ENCODE measurements at regions not wholly inside any gene's neighbourhood (a gene's known extent, or its start where the extent isn't known, plus 50 kb on each side); places are given as distances from the start of the nearest gene placed in this dataset.

GRCh38 chr19:30123119-30123518 lies 181.1 kb downstream of the URI1 start:
- no peak for DNase-seq

GRCh38 chr19:30123611-30124010 lies 181.6 kb downstream of the URI1 start:
- no peak for DNase-seq

GRCh38 chr19:30128211-30128610 lies 186.2 kb downstream of the URI1 start:
- no peak for DNase-seq

DNA sequence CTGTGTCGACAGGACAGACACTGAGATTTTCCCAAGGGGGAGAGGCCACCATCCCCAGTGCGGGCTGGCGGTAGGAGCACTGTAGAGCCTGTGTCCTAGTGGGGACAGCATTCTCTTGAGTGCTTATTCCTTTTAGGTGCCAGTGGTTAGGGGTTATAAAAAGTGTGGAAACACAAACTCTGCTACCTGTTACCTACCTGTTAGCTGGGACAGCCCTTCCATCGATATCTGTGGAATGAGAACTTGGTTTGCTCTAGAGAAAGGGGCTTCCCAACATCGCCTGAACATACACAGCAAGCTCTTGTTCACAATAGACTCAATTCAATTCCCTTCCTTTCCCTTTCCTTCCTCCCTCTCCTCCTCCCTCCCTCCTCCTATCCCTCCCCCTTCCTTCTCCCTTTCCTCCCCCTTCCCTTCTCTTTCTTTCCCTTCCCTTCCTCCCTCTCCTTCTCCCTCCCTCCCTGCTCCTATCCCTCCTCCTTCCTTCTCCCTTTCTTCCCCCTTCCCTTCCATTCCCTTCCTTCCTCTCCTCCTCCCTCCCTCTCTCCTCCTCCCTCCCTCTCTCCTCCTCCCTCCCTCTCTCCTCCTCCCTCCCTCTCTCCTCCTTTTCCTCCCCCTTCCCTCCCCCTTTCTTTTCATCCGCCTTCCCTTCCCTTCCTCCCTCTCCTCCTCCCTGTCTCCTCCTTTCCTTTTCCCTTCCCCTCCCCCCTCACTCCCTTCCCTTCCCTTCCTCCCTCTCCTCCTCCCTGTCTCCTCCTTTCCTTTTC lies 188.5 kb downstream of the URI1 start:
- no peak for DNase-seq

DNA sequence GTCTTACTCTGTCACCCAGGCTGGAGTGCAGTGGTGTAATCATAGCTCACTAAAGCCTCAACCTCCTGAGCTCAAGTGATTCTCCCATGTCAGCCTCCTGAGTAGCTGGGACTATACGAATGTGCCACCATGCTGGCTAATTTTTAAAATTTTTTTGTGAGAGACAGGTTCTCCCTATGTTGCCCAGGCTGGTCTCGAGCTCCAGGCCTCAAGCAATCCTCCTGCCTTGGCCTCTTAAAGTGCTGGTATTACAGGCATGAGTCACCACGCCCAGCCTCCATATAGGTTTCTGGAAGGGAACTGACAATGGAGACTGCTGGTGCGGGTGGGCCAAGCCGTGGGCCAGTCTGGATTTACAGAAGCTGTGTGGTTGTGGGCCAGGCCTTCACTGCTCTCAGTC lies 189.2 kb downstream of the URI1 start:
- no peak for DNase-seq

GRCh38 chr19:30131722-30132291 lies 189.8 kb downstream of the URI1 start:
- DNase-seq, result no peak

- DNase-seq, result no peak
Observed at GRCh38 chr19:30132343-30133075, 190.5 kb downstream of the URI1 start.

- no peak for DNase-seq
Observed at GRCh38 chr19:30133803-30134202, 191.8 kb downstream of the URI1 start.

GRCh38 chr19:30135093-30135757 lies 193.2 kb downstream of the URI1 start:
- no peak for DNase-seq

- DNase-seq, result no peak
Observed at GRCh38 chr19:30135797-30136196, 193.8 kb downstream of the URI1 start.

DNA sequence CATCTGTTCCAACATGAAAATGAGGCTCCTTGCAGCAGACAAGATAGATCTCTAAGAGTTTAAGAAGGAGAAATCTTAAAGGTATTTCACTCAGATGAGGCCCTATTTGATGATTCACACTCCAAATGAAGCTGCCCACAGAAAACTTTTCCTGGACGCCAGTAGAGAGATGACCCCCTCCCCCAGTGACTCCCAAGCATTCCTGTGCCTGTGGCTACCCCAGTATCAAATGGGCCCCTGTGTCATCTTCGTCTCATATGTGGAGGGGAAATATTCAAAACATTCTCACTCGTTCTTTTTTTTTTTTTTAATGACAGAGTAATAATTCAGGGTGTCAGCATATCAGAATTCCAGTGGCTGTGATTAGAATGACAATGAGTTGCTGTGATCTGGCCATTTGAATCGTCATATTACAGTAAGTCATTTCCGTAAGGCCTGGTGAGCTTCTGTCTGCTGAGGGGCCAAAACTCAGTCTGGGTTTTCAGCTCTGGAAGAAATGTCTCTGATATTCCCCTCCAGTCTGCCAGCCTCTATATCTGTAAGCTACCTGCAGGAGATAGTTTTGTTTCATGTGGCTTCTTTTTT lies 194.7 kb downstream of the URI1 start:
- DNase-seq, result no peak

GRCh38 chr19:30137747-30138146 lies 195.7 kb downstream of the URI1 start:
- DNase-seq, result no peak

DNA sequence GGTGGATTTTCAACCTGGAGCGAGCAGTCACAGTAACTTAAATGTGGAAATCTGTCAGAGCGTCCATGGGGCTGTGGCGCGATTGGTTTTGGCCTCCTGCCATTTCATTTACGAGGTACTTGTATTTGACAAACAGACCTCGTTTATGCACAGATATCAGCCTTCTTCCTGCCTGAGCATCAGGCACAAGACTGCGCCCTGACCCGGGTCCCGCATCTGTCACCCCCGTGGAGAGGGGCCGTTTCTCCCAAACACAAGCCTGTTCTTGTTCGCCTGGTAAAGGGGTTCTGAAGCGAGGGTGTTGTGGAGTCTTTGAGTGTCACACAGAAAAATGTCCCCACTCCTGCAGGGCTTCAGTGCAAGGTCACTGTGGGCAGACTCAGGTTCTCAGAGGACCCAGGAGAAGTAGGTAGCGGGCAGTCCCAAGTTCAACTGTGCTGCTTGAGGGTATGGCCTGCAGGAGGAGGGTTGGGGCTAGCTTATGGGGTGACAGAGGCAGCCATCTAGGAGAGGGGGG lies 202.3 kb downstream of the URI1 start:
- no peak for DNase-seq

DNA sequence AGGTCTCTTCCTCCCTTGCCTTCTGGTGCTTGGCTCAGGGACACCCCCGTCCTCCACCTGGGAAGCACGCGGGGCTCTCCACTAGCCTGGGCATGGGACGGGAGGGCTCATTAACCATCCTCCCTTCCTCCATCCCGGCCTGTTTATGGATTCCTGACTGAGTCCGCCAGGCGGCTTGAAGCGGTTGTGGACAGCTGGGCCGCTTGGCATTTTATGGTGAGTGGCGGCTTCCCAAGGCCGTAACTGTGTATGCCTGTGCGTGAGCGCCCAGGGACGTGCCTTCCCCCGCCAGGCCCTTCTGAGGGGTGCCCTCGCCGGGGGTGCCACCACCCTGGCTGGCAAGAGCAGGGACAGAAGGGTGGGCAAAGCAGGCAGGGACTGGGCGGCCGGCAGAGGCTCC lies 202.8 kb downstream of the URI1 start:
- no peak for DNase-seq

DNA sequence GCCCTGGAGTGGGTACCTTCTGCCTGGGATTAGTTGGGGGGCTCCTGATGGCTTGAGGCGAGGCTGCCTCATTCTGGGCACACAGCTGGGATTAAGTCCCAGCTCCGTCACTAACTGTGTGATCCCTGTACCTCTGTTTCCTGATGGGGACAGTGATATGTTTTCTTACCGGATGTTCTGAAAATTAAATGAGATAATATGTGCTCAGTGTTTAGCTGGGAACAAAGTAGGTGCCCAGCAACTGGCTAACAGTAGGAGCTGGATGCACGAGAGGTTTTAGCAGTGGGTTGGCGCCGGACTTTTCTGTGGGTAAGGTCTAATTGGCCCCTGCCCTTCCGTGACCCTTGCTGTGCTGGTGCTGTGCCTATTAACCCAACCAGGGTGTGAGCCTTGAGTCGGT lies 203.4 kb downstream of the URI1 start:
- DNase-seq, result no peak

GRCh38 chr19:30146346-30146745 lies 204.3 kb downstream of the URI1 start:
- DNase-seq, result no peak

DNA sequence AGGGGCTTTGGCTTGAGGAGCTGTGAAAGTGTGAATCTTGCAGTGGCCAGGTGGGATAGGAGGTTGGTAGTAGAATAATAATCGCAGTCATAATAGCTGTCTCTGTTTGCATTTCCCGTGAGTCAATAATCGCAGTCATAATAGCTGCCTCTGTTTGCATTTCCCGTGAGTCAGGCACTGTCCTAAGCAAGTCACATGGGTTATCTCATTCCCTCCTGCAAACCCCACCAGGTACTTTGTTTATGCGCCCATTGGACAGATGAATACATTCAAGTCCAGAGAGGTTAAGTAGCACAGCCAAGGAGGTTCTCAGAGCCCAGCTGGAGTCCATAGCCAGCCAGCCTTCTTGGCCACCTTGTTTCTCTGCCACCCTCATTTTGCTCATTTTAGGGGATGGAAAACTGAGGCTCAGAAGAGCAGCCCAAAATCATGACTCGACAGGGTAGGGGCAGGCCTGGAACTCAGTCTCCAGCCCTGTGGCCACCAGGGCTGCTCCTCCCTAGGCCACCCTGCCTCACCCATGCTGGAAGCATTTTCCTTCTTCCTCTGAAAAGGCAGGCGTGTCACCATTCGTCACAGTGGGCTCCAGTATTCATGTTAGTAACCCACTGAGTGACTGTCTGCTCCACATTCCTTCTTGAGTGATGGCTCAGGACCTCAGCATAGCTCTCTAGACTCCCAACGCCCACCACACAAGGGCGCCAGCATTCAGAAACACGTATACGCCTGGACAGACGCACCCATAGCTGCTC lies 206.2 kb downstream of the URI1 start:
- no peak for DNase-seq

GRCh38 chr19:30148803-30149202 lies 206.8 kb downstream of the URI1 start:
- DNase-seq, result no peak

DNA sequence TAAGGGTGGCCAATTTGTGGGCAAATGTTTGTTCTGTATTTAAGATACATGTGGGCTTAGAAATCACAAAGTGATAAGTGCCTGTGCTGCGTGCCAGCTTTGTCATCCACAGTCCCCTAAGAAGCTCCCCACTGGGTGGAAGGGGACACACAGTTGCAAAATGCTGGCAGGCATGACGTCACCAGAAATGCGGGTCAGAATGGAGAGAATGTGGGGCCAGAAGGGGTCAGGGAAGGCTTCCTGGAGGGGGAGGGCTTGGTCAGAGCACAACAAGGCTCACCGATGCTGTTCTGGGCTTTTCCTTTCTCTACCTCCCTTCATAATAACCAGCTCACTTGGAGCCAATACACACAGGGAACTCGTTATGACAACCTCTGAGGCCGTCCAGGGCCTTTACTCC lies 207.3 kb downstream of the URI1 start:
- no peak for DNase-seq

DNA sequence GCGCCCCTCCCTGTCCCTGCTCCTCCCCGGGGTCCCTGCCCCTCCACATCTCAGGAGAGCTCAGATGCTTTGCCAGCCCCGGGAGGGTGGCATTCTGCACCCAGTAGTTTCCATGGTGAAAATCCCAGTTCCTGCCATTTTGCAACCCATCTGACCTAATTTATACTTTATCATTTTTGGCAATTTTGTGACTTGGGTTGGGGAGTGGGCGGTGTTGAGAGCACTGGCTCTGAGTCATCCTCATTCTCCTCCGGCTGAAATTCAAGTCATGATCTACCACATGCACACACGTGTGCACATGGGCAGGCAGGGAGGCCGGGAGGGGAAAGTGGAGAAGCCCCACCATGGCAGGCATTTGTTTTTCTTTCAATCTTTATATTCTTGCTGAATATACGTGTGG lies 208.6 kb downstream of the URI1 start:
- no peak for DNase-seq

GRCh38 chr19:30151081-30151480 lies 209.0 kb downstream of the URI1 start:
- DNase-seq, result no peak

Measured in right lung (tissue), 2 donors.